PC-9 (cell line): ENCODE measurements at regions not wholly inside any gene's neighbourhood (a gene's known extent, or its start where the extent isn't known, plus 50 kb on each side); places are given as distances from the start of the nearest gene placed in this dataset.

Experiments used
- BruUV-seq: library from RNA; stranded (reverse); fragments of 400-500 nt; replicated peaks from 2 replicates; lab custom pipeline; 2021; lab: Mats Ljungman, UMichigan
- CTCF ChIA-PET: fragments of 300-600 bp; sonication (Branson Sonifier 250); formaldehyde crosslinking; loops from one replicate; lab custom pipeline; 2022; ENCODE audit warnings: antibody characterized with exemption; lab: Charles Lee
- POLR2A ChIA-PET: fragments of 300-600 bp; sonication (Branson Sonifier 250); formaldehyde crosslinking; loops from one replicate; lab custom pipeline; 2022; ENCODE audit warnings: antibody characterized with exemption; ENCODE audit not compliant: unreplicated experiment; lab: Charles Lee
- DNase-seq, 2 experiments: peaks; one replicate each; pipeline versions ENCODE4 v3.0.0 to v3.0.0-alpha.2; 2015 to 2022; ENCODE audit warnings: mixed read lengths in 1 of 2
- H2AFZ ChIP-seq: fragments of 200-600 bp; sonication (generic); 2 replicates; pipeline ENCODE4 v1.8.1; 2017; ENCODE audit warnings: antibody characterized with exemption
- H3F3A ChIP-seq: fragments of 200-600 bp; sonication (generic); 2 replicates; pipeline ENCODE4 v1.8.1; 2017; ENCODE audit warnings: antibody characterized with exemption, mild to moderate bottlenecking, low read depth; ENCODE audit not compliant: insufficient read depth
- H3K27ac ChIP-seq: fragments of 200-600 bp; sonication (generic); 2 replicates; pipeline ENCODE4 v1.6.1; 2016; ENCODE audit warnings: mixed run types
- H3K27me3 ChIP-seq: fragments of 200-600 bp; sonication (generic); 2 replicates; pipeline ENCODE4 v1.6.1; 2016; ENCODE audit warnings: low read depth, mixed run types; ENCODE audit not compliant: insufficient read depth
- H3K36me3 ChIP-seq: fragments of 200-600 bp; sonication (generic); 2 replicates; pipeline ENCODE4 v1.6.1; 2016; ENCODE audit warnings: low read depth, mixed run types
- H3K4me1 ChIP-seq: fragments of 200-600 bp; sonication (generic); replicated peaks from 2 replicates; pipeline ENCODE4 v1.6.1; 2016; ENCODE audit warnings: mixed run types; ENCODE audit not compliant: insufficient read depth
- H3K4me2 ChIP-seq: fragments of 200-600 bp; sonication (generic); 2 replicates; pipeline ENCODE4 v1.6.1; 2017; ENCODE audit warnings: mixed run types
- H3K4me3 ChIP-seq: fragments of 200-600 bp; sonication (generic); 2 replicates; pipeline ENCODE4 v1.6.1; 2016; ENCODE audit warnings: mixed run types
- H3K79me2 ChIP-seq: fragments of 200-600 bp; sonication (generic); 2 replicates; pipeline ENCODE4 v1.6.1; 2017; ENCODE audit warnings: low read depth, mixed run types
- H3K9me2 ChIP-seq: fragments of 200-600 bp; sonication (generic); 2 replicates; pipeline ENCODE4 v1.8.1; 2017; ENCODE audit warnings: mild to moderate bottlenecking; ENCODE audit not compliant: insufficient read depth
- H3K9me3 ChIP-seq: fragments of 200-600 bp; sonication (generic); 2 replicates; pipeline ENCODE4 v1.8.1; 2016; ENCODE audit warnings: low read depth; ENCODE audit not compliant: insufficient read depth
- H4K20me1 ChIP-seq: fragments of 200-600 bp; sonication (generic); 2 replicates; pipeline ENCODE4 v1.8.1; 2017; ENCODE audit not compliant: insufficient read depth
- EZH2 ChIP-seq: fragments of 200-600 bp; sonication (generic); IDR thresholded peaks from 2 replicates; pipeline ENCODE4 v1.8.0; 2017; ENCODE audit warnings: antibody characterized with exemption, low read depth
- intact Hi-C: fragments of 100-400 bp; cut with micrococcal nuclease; formaldehyde crosslinking; loops from one replicate; pipeline ENCODE4 v1.10.0; 2022; ENCODE audit not compliant: unreplicated experiment
- TF ChIP-seq, protein P1 (sequence below): fragments of 200-600 bp; sonication (generic); conservative IDR thresholded peaks from 2 replicates; pipeline ENCODE4 v1.6.1; 2017; ENCODE audit warnings: mixed run types, antibody characterized with exemption, mild to moderate bottlenecking, moderate library complexity

DNA sequence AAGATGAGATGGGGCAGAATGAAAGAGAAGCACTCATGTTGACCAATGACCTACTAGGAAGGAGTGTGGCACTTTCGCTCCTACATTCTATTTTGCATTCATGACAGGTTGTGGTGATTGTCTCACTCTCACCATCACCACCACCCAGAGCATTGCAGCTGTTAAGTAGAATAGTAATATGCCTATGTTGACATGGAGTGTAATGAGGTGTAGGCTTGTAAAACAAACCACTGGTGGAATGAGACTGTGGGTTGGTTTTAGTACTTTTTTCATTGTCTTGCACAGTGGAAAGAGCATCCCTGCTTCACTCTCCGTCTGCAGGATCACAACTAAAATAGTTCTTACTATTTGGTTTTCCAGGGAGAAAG, 516.7 kb downstream of the NTRK2 start:
- BruUV-seq = no TSS peak
- TF ChIP-seq EZH2 = no peak
- TF ChIP-seq, protein P1, sequence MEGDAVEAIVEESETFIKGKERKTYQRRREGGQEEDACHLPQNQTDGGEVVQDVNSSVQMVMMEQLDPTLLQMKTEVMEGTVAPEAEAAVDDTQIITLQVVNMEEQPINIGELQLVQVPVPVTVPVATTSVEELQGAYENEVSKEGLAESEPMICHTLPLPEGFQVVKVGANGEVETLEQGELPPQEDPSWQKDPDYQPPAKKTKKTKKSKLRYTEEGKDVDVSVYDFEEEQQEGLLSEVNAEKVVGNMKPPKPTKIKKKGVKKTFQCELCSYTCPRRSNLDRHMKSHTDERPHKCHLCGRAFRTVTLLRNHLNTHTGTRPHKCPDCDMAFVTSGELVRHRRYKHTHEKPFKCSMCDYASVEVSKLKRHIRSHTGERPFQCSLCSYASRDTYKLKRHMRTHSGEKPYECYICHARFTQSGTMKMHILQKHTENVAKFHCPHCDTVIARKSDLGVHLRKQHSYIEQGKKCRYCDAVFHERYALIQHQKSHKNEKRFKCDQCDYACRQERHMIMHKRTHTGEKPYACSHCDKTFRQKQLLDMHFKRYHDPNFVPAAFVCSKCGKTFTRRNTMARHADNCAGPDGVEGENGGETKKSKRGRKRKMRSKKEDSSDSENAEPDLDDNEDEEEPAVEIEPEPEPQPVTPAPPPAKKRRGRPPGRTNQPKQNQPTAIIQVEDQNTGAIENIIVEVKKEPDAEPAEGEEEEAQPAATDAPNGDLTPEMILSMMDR = no peak
- ChIA-PET CTCF (no interaction called here), POLR2A (no interaction called here)
- peaks cover 6% of the 10 kb centered on the region; the same call in 1 of the 2 replicates for H3K27me3 ChIP-seq
- H3K9me2 ChIP-seq = no peaks in the 10 kb centered on the region; the same call in 1 of the 2 replicates
- no peaks in the 10 kb centered on the region for H3K9me3 ChIP-seq
- no peak overlapping the region for H3K4me3 ChIP-seq
- H4K20me1 ChIP-seq = no peaks in the 10 kb centered on the region
- H3F3A ChIP-seq = no peaks in the 10 kb centered on the region
- no peaks in the 10 kb centered on the region for H3K79me2 ChIP-seq
- no peak overlapping the region for H3K4me2 ChIP-seq
- no peak overlapping the region for H2AFZ ChIP-seq
- no peaks in the 10 kb centered on the region for H3K4me1 ChIP-seq
- no peak overlapping the region for H3K27ac ChIP-seq
- H3K36me3 ChIP-seq = no peaks in the 10 kb centered on the region
- no peak for DNase-seq
- intact Hi-C loops = no loop called here

GRCh38 chr9:85185486-85186217, 516.1 kb downstream of the NTRK2 start:
- BruUV-seq = no TSS peak
- ChIA-PET POLR2A (no interaction called here), CTCF (no interaction called here)
- Histone ChIP-seq H3F3A (no peaks in the 10 kb centered on the region), H3K79me2 (no peaks in the 10 kb centered on the region), H3K36me3 (no peaks in the 10 kb centered on the region), H3K4me1 (no peaks in the 10 kb centered on the region), H3K9me3 (no peaks in the 10 kb centered on the region), H3K4me3 (no peak overlapping the region), H4K20me1 (no peaks in the 10 kb centered on the region), H2AFZ (no peak overlapping the region), H3K27me3 (peaks cover 6% of the 10 kb centered on the region; the same call in 1 of the 2 replicates), H3K27ac (no peak overlapping the region), H3K4me2 (no peak overlapping the region), H3K9me2 (no peaks in the 10 kb centered on the region; the same call in 1 of the 2 replicates)
- intact Hi-C loops = no loop called here
- DNase-seq = no peak
- TF ChIP-seq, protein P1 = no peak
- TF ChIP-seq EZH2 = no peak

DNA sequence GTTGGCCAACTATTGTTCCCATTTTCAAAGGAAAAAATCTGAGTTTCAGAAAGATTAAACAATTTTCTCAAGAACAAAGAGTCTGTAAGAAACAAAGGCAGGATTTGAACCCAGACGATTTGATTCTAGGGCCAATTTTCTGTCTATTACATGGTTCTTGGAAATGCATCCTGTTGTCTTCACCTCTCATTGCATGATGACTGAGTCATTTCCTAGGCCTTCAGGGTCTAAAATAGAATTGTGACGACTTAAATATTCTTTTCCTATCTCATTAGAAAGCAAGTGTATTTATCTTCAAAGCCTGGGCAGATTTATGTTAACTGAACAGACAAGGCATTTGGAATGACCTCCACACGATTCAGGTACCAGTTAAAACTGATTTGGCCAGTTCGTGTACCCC, 512.9 kb downstream of the NTRK2 start:
- intact Hi-C loops = no loop called here
- Histone ChIP-seq H3K9me3 (no peaks in the 10 kb centered on the region), H3K4me2 (no peak overlapping the region), H3K4me3 (no peak overlapping the region), H2AFZ (no peak overlapping the region), H3K4me1 (no peaks in the 10 kb centered on the region), H3K9me2 (no peaks in the 10 kb centered on the region), H3K27me3 (0 out of 2 replicates have a peak, but pooled peaks cover 6% of the 10 kb centered on the region), H3K79me2 (no peaks in the 10 kb centered on the region), H4K20me1 (no peaks in the 10 kb centered on the region), H3F3A (no peaks in the 10 kb centered on the region), H3K36me3 (no peaks in the 10 kb centered on the region), H3K27ac (no peak overlapping the region)
- TF ChIP-seq, protein P1 = no peak
- TF ChIP-seq EZH2 = no peak
- ChIA-PET POLR2A (no interaction called here), CTCF (no interaction called here)
- no peak for DNase-seq
- no TSS peak for BruUV-seq
